GM18520 (cell line): ENCODE measurements at regions not wholly inside any gene's neighbourhood (a gene's known extent, or its start where the extent isn't known, plus 50 kb on each side); places are given as distances from the start of the nearest gene placed in this dataset.

Experiments
- ATAC-seq: cut with Tn5 transposase; IDR thresholded peaks from one replicate; pipeline ENCODE4 v1.9.1; 2021; ENCODE audit not compliant: unreplicated experiment

DNA sequence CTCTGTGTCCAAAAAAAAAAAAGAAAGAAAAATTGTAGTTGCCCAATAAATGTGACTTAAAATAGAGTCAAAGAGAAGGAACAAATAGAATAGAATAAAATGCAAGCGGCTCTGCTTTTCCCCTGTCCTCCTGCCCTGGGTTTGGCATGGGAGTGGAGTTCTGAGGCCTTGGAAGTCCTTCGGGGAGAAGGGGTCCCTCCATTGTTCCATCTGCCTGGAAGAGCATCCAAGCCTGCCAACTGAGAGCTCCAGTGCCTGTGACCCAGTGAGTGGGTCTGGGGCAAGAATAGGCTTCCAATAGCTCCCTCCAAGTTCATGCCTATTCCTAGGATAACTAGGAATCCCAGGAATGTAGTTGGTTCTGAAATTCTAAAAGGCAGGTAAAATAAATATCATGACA lies 321.4 kb downstream of the MYCN start:
- no peak for ATAC-seq

GRCh38 chr2:16261071-16261470 lies 320.7 kb downstream of the MYCN start:
- ATAC-seq, result no peak

- ATAC-seq, result no peak
Observed at GRCh38 chr2:16260041-16260830, 319.9 kb downstream of the MYCN start.

DNA sequence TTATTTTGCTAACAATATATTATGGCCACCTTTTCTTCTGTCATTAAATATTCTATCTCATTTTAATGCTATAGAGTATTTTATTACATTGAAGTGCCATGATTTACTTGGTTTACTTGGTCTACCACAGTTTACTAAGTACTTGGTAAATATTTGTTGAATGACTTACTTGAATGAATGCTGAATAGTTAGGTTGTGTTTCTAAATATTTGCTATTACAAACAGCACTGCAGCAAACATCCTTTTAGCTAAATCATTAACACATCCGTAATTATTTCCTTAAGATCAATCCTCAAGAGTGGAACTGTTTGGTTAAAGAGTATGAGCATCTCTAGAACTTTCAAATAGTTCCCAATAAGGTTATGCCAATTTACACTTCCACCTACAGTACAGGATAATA lies 318.7 kb downstream of the MYCN start:
- no peak for ATAC-seq

GRCh38 chr2:16258350-16258749 lies 318.0 kb downstream of the MYCN start:
- no peak for ATAC-seq

DNA sequence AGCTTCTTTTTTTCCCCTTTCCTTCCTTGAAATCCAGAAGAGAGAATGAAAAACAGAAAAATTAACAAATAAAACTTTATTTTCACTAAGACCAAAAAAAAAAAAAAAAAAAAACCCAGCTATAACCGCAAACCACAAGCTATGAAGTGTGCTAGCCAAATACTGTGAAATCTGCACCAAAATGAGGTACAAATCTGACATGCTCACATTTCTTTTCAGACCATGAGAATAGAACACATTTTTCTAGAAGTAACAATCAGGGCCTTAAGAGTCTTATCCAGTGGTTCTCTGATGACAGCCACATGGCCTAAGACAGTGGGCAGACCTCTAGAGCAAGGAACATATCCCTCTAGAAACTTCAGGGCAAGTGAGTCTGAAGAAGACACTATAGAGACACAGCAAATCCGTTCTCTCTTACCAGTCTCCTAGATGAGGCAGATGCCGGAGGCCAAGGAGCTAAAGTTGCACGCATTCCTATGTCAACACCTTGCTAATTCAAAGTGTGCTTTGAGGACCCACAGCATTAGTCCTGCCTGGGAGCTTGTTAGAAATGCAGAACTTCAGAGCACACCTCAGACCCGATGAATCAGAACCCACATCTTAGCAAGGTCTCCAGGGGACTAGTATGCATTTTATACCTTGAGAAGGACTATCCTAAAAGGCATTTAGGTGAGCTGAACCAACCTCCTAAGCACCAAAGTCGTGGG lies 317.1 kb downstream of the MYCN start:
- no peak for ATAC-seq

DNA sequence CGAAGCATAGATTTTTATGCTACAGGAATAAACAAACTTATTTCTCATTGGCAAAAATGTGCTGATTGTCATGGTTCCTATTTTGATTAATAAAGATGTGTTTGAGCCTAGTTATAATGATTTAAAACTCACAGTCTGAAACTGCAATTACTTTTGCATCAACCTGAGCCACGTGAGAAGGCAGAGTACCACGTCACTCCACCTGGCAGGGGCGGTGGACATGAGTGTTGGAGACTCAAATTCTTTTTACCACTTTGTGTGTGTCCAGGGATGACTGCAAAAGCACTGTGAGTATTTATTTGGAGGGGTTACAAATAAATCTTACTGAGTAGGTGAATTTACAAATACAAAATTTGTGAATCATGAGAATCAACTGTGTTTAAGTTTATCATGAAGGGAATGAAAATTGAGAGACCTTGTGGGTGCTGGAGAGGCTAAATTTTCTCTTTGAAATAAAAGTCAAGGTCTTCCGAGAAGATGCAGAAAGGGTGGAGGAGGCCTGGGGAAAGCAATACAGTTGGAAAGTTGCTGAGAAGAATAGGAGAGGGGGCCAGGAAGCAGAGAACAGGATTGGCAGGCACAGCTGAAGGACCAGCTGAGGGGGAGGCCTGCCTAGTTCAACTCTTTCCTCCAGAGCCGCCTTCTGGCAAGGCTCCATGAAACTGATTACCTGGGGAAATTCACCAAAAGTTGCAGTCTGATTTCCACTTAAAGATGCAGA lies 316.4 kb downstream of the MYCN start:
- ATAC-seq, result no peak

GRCh38 chr2:16255120-16255519 lies 314.8 kb downstream of the MYCN start:
- ATAC-seq, result no peak

- ATAC-seq, result no peak
Observed at GRCh38 chr2:16254356-16254965, 314.1 kb downstream of the MYCN start.

- no peak for ATAC-seq
Observed at GRCh38 chr2:16253291-16253690, 312.9 kb downstream of the MYCN start.

DNA sequence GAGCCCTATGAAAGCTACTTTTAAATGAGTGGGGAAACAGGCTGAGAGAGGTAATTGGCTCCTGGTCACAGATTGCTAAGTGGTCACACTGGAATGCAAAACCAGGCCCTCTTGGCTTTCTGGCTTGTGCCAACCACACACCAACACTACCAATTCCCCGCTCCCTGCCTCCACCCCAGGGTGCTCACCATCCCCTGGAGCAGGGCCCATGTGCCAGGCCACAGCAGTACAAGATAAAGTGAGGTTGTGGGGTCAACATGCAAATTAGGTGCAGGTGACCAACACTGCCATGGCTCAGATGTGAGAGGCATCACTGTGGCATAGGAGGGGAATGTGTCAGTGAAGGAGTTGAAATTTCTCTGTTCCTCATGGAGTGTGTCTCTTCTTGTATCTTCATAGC lies 312.5 kb downstream of the MYCN start:
- no peak for ATAC-seq

DNA sequence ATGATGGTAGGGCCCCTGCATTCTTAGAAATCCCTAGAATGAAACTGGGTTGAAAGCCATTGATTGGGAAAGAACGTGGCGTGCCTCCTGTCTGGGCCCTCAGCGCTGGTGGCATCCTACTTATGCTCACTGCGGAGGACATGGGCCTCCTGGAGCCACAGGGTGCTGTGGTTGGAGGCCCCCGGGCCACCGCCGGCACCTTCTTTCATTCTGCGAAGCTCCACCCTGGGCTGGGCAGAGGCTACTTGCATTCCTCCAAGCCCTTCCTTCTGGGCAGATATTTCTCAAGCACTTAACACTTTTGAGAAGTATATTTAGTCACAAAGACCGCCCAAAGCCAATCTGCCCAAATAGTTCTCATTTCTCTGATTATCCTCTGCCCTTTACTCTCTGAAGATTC lies 311.9 kb downstream of the MYCN start:
- ATAC-seq, result no peak

DNA sequence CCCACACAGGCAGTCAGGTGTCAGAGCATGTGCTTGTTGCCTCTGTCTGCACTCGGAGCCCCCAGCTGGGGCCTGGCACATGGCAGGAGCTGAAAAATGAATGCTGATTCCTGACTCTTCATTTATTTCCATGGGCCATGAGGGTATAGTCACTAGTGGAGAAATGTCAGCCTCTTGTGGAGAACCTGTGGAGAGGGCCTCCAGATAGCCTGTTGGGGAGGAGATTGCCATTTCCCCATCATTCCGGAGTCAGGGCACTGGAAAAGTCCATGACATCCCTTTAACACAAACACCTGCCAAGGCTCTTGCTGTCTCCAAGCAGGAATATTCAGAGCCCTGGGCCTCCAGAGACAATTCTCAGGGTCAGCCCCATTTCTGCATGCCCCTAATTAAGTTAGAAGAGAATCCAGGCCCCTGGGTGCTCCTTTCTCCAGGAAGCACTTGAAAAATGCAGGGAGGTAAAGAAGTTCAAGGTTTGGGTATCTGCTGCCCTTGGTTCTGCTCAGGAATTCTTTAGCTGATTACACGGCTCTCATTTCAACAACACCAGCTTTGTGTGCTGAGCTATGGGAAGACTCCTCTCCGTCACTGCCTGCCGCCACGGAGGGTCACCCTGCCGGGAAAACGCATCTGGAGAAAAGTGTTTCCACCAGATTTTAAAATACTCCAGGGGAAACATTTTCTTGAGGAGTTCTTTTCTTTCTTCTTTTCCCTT lies 311.3 kb downstream of the MYCN start:
- no peak for ATAC-seq

- ATAC-seq, result no peak
Observed at GRCh38 chr2:16250886-16251285, 310.5 kb downstream of the MYCN start.

DNA sequence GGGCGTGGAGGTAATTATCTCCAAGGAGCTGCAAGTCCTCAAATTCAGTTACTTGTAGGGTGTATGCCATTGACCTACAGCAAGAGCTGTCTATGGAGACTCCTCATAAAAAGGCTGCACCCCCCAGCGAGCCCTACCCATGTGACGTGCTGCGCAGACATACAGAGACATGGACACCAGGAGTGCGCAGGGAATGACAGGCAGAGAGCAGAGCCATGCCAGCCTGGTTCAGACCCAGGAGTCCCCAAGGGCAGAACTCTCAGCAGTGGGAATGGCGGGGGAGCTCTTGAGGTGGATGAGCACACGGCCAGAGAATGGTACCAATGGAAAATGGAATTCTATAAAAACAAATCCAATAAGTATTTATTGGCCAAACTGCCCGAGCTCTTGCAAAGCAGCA lies 310.1 kb downstream of the MYCN start:
- no peak for ATAC-seq

- no peak for ATAC-seq
Observed at GRCh38 chr2:16250056-16250425, 309.7 kb downstream of the MYCN start.

- ATAC-seq, result no peak
Observed at GRCh38 chr2:16249246-16250055, 309.1 kb downstream of the MYCN start.

- no peak for ATAC-seq
Observed at GRCh38 chr2:16248571-16249105, 308.3 kb downstream of the MYCN start.

DNA sequence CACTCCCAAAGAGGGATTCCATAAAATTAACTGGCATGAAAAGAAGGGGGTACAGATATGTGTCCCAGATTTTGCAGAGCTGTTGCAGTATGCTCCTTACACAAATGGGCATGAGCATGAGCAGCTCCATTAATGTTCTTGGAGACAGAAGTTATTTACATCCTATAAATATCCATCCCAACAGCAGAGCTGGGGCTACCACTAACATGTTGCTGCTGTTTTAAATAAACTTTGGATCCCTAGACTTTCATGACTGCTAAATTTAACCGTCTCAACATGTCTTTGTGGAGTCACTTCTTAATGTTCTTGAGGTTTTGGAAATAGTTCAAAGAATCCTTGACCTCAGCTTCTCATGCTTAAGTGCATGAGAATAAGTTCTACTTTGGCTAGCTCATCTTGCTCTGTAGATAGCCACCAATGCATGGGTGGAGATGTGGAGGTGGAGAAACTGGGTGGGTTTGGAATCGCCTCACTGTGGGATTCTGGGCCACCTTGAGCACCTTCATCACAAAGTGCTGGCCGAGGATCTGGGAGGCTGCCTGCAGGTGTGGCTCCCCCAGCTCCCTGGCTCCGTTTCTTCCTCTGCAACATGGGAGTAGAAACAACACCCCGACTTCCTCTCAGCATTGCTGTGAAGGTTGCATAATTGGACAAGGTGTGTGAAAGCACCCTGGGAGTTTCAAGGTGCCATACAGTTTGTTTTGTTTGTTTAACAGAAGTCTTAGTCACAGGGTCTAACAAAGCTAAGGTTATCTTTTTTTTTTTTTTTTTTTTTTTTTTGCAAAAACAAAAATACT lies 307.2 kb downstream of the MYCN start:
- no peak for ATAC-seq
